ENCODE measurements at regions not wholly inside any gene's neighbourhood (a gene's known extent, or its start where the extent isn't known, plus 50 kb on each side); places are given as distances from the start of the nearest gene placed in this dataset.

DNA sequence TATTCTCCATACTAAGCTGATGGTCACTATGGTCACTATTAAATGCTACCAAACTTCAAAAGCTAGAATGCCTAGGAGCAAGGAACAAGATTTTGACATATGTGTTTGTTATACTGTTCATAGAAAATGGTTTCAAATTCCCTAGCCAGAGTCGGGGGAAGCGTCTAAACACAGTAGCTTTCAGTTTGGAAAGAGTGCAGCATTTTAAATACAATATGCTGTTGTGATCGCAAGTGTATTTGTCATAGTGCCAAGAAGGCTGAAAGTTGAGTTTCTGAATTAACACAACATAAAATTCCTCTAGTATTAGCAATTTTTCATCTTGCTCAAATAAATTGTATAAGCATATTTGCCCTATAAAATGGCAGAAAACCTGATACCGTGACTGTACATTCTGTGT is 280.4 kb downstream of the ZNF608 start:
- no peak for DNase-seq (ENCODE audit: low read depth, low spot score)

DNA sequence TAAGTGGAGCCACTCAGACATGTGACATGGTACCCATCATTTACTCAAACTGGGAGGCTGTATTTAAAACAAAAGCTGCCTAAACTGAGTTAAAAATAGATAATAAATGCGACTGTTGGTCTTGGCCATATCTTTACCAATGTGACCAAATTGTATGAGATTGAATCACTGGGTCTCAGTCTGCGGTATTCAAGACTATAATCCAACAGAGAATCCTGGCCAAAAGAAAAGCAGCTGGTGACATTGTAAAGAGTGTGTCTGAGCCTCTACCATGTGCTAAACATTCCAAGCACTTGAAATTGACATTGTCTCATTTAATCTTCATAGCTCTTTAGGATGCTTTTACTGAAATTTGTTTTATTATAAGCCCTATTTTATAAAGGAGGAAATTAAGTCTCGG is 282.6 kb downstream of the ZNF608 start:
- DNase-seq (ENCODE audit: low read depth, low spot score): no peak

DNA sequence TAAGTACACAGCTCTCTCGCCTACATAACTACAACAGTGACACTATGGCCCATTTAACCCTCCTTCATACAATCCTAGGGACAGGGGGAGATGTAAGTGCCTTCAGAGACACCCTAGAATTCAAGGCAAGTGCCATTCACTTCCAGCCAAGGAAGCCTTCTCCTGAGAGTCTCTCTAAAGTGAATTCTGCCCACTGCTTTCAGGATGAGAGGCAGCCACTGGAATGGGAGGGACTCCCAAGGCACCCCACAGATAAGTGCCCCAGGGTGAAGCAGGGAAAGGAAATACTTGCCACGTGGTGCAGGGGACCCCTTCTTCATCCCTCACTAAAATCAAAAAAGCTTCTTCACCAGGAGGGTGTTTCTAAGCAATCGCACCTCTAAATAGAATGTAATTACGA is 283.7 kb downstream of the ZNF608 start:
- DNase-seq (ENCODE audit: low read depth, low spot score): no peak

DNA sequence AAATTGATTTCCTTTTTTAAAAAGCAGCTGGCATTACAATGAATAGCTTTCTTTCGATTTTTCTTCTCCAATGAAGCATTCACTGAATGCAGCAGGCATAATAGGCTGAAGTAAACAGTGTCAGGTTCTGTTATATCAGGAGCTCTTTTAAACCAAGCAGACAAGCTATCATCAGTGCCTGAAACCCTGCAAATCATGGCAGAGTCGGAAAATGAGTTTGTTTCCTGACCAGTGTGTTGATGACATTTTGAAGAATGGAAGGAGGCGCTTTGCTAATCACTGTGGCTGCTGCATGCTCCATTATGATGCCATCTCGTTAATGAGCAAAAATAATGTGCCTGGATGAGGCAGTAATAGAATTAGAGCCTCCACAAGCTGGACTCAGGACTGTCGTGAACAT is 284.5 kb downstream of the ZNF608 start:
- DNase-seq (ENCODE audit: low read depth, low spot score): no peak

DNA sequence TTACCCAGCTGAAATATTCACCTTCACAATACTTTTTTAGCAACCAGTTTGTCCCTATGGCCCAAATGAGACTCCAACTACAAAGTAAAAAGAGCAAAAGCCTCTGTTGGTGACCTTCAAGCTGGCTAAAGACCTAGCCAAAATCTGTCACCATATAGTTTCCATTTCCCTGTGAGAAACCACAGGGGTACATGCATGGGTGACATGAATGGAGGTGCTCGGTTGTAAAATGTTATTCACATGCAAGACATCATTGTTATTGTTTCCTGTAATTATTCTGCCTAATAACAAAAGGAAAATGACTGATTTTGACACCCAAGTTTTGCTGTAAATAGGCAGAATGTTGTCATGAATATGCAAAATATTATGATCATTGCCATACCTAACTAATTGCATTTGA is 285.3 kb downstream of the ZNF608 start:
- no peak for DNase-seq (ENCODE audit: low read depth, low spot score)

DNA sequence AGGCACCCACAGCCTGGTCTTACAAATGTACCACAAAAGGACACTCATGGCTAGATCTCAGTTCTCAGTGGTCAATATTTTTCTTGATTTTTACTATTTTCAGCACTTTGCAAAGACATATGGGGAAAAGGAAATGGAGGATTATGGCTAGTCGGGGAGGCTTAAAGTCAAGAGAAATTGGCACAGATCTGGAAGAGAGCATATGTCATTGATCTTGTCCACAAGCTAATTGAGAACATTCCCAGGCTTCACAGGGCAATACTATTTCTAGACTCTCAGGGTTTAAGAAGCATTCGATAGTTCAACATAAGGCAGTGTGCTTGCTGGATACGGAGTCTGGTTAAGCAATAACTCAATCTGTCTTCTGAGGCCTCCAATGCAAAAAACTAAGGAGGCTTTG is 285.8 kb downstream of the ZNF608 start:
- DNase-seq (ENCODE audit: low read depth, low spot score): no peak

DNA sequence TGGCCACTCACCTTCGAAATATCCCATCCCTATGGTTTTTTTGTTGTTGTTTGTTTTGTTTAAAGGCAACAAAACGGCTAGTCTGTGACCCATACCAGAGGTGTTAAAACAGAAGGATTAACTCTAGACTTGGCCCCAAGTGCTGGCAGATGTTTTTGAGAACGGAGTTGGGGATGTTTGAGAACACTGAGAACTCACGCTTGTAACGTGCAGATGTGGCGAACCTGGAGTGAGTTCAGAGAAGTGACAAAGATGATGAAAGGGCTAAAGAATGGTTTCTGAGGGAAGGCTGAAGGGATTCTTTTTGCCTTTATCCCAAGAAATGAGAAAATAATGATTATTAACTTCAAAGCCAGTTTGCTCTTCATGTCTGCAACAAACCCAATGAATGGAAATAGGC is 286.5 kb downstream of the ZNF608 start:
- no peak for DNase-seq (ENCODE audit: low read depth, low spot score)

DNA sequence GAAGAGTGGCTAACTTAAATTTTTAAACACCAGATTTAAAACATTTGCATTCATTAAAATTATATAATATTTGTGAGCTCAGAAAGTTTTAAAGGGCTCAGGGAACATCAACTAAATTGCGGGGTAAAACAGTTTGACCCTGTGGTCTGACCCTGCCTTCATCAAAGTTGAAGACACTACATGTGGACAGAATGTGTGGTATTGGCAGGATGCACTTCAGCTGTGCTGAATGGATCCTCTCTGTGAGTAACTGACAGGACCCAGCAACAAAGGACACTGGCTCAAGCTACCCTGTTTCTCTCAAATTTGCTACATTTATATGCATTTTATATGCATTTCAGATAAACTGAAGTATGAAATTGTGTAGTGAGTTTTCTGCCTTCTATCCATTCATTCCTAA is 288.5 kb downstream of the ZNF608 start:
- DNase-seq (ENCODE audit: low read depth, low spot score): no peak

DNA sequence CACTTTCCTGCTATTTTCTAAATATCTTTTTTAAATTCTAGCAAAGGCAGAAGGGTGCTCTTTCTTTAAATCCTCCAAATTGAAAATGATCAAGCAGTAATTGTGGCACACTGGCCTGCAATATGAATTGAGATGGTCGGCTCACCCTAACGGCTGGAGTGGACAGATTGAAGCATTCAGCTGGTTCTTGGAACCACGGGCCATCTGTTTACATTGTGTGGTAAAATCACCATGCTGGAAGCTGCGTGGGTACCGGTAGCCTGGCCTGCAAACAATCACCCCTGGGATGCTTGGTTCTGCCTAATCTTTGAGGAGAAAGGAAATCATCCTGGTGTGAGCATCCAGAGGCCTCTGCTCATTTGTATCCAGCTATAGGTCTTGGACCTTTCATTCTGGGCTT is 289.3 kb downstream of the ZNF608 start:
- no peak for DNase-seq (ENCODE audit: low read depth, low spot score)

DNA sequence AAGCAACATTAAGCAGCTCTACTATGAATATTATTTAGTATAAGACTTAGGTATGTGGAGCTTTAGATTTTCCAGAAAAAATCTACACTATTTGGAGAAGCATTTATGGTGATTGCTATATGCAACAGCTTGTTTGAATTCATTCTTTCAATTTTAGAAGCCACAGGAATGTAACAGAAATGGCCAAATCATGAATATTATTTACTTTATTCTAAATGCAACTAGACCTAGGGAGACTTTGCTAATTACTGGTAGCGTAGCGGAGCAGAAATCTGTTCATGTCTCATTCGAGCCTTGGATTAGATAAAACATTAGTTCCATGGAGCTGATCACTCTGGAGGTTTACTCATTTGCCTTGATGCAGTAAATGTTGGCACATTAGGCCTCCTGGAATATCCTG is 290.2 kb downstream of the ZNF608 start:
- DNase-seq (ENCODE audit: low read depth, low spot score): no peak

DNA sequence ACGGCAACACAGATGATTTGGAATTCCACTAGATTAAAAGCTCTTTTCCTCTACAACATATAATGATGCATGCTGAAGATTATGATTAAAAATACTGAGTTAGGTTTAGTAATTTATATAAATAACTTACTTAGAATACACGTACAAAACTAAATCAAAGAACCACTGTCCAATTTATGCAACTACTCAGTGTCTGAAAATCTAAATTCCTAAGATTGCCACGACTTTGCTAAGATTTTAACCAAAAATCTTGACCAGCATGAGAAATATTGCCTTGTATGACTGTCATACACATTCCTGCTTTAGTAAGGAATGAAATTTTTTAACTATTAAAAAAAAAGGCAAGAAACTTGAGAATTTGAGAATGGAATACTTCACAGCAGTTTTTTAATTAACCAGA is 292.4 kb downstream of the ZNF608 start:
- DNase-seq (ENCODE audit: low read depth, low spot score): no peak

DNA sequence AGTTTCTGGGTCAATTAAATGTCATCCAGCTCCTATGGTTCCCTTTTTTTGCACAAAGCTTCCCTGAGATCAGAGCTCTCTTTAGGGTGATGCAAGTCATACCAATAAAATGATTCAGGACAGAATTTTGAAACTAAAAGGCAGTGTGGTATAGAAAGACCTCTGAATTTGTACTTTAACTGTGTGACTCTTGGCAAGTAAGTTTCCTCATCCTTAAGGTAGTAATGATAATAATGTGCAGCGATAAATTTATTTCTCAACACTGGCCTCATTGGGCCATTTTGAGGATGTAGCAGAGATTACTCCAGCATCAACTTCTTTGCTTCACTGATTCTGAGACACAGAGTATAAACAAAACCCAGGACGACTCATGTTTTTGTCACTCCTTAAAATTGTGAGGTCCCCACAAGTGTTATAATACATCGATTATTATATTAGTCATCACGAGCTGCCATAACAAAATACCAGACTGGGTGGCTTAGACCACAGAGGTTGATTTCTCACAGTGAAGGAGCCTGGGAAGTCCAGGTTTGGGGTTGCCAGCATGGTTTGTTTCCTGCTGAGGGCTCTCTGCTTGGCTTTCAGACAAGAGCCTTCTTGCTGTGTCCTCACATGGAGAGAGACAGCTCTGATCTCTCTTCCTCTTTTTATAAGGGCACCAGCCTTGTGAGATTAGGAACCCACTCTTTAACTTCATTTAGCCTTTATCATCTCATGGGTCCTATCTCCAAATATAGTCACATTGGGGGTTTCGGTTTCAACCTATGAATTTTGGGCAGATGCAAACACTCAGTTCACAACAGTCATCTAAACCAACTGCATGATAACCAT is 293.0 kb downstream of the ZNF608 start:
- peak; percentile 65 for DNase-seq (ENCODE audit: low read depth, low spot score)

DNA sequence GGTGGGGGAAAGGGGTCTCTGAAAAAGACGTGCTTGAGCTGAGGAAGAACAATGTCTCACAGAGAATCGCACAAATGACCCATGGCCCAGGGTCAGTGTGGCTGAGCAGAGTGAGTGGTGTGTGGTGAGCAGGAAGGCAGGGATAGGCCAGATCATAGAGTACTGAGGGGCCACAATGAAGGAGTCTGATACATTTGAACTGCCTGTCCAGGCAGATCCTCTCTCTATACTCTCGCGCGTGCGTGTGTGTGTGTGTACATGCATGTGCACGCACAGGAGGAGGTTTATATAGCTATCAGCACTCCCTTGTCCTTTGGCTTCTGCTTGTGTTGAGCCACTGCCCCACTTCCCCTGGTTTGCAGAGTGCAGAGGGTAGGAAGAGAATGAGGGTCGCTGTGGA is 294.0 kb downstream of the ZNF608 start:
- no peak for DNase-seq (ENCODE audit: low read depth, low spot score)

DNA sequence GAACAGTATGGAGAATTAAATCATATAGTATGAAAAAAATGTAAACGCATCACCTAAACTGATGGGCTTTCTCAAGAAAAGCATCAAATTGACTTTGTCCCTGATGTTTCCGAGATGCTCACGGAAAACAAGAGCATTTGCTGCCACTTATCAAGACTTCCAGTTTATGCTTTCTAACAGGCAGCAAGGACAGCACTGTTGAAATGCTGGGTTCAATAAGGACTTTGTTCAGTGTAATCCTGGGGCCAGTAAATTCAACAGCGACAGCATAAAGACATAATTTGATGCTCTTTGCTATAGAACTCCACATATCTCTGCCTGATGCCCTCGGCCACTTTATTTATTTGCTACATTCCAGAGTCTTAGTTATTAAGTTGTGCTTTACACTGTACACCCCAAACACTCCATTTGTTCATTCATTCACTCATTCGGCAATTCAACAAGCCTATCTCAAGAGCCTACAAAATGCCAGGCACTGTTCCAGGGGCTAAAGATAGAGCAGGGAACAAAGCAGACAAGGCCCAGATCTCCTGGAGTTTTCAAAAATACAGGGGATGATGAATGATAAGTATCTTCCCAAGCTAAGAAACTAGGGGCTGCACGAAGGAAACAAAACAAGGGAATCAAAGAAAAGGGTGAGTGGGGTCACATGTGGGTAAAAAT is 294.6 kb downstream of the ZNF608 start:
- no peak for DNase-seq (ENCODE audit: low read depth, low spot score)

DNA sequence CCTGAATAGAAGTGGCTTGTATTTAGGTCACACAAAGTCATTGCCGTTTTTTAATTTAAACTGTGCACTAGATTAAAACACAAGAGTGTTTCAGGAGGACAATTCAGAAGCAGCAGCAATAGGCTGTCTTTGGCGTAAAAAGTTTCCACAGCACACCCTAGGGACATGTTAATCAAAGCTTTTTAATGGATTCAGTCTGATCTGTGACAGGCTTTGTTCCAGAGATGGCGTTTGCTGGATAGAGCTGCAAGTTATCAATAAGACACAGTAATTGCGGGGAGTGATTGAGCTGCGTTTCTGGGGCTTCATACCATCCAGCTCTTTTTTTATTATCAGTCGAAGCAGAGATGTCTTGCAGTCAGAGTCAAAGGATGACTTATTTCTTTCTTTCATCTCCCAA is 300.3 kb downstream of the ZNF608 start:
- no peak for DNase-seq (ENCODE audit: low read depth, low spot score)

DNA sequence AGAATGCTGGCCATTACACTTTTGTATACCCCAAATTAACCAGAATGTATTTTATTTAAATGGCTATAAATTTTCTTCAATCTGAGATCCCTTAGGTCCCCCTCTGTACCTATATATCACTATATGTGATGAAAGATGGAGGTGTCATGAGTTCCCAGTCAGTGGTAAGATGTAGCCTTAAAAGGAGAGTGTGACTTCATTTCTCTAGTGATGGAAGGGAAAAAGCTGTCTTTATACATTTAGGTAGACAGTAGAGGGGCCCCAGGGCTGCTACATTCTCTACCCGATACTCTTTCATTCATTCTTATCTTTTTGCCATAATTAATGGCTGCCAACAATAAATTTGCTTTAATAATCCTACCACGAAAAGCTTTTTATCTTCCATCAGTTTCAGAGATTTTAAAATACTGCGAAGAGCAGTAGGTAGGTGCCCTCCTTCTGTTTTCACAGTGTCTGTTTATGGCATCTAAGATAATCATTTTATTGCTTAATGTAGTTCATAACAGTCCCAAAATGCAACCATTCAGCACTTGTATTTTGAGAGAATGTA is 301.3 kb downstream of the ZNF608 start:
- no peak for DNase-seq (ENCODE audit: low read depth, low spot score)

DNA sequence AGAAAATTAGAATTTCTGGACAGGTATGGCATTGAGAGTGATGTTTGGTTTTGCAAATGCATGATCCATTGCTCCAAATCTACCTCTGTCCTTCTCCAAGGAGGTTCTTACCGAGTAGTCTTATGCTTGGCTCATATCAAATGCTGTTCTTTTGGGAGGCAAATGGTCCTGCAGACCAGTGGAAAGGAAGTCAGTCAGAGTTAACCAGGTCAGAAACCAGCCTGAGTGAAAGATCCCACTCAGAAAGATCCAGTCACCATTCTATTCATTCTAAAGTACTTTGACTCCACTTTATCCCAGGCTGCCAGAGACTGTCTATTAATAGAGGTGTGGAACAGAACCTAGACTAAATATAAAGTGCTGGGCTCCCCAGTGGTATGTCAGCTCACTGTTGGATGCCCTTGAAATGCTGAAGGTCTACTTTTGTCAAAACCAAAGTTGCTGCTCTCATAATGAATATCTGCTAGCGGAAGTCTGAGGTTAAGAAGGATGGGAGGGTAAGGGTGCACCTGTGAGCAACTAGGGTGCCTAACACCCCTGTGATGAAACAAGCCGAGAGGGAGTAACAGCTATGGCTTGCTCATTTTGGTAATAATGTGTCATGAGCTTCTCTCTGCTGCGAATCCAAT is 302.2 kb downstream of the ZNF608 start:
- DNase-seq (ENCODE audit: low read depth, low spot score): no peak

DNA sequence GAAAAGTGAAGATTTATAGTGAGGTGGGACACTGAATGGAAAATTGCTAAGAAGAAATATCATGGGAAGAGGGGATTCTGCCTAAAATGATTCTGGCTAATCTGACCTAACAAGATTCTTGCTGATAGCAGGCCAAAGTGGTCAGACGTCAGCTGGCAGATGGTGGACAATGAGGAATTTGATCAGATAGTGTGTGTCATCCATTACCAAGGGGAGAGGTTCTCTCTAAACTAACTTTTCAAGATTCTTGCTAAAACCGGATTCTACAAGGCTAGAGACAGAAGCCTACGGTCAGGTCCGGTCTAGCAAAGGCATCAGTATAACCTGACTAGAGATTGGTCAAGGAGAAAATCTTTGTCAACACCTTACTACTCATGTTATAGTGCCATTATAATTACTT is 306.0 kb downstream of the ZNF608 start:
- no peak for DNase-seq (ENCODE audit: low read depth, low spot score)

DNA sequence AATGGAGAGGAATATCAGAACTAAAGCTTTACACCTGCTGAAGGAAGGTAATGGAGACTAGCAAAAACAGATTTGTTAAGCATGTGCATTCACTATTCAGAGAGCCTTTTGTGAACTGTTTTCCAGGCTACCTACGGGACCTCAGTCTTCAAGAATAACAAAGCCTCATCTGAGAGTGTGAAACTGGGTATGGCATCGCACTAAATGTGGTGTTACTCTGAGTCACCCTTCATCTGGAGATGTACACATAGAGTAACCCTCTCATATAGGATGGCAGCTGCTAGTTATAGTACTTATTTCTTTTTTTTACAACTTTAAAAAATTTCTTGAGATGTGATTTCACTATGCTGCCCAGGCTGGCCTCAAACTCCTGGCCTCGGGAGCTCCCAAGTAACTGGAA is 306.8 kb downstream of the ZNF608 start:
- DNase-seq (ENCODE audit: low read depth, low spot score): no peak

DNA sequence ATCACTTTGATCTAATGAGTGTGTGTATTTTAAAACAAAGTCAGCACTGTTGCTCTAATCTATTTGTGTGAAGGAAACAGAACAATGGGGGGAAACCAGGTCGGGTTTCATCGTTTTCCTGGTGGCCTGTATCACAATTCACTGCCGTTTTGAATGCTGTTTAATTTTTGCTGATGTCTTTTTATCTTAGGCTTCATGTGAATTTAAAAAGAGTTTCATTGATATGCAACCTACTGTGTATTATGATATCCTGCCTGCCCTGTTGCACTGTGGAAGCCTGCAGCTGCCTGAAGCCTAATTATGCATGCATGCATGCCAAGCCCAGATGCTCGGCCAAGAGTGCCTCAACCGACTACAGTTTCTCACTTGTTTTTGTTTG is 307.5 kb downstream of the ZNF608 start:
- peak; percentile 58 for DNase-seq (ENCODE audit: low read depth, low spot score)

DNA sequence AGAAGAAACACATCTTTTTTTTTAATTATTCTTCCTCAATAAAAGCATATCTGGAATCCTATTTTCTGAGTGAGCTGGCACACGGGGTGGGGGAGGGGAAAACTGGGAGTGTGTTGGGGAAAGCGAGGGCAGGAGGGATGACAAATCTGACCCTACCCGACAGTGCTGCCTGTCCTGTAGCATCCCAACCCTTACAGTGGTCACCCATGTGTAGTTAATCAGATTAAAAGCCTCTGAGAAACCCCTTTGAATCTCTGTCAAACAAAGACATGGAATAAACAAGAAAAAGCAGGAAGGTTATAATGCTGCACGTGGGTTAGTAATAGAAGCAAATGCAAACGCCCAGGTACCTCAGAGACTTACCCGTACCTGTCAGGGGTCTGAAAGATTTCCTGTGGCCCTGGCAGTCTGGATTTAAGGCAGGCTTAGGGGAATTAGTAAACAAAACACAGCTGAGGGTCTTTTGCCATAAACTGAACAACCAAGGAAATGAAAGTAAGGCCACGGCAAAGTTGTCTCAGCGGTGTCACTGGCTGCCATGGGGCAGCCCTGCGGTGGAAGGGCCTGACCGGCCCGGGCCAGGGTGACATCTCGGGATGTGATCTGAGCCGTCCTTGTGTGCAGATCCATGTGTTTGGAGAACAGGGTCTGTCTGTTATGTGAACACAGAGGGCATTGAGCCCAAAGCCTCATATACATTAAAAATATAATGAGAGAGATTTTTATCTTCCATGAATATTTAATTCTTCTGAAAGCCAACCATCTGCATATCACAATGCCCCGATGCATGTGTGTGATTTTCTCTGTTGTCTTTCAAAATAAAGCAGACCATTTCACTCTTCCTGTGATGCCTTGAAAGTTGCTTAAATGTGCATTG is 308.2 kb downstream of the ZNF608 start:
- no peak for DNase-seq (ENCODE audit: low read depth, low spot score)

DNA sequence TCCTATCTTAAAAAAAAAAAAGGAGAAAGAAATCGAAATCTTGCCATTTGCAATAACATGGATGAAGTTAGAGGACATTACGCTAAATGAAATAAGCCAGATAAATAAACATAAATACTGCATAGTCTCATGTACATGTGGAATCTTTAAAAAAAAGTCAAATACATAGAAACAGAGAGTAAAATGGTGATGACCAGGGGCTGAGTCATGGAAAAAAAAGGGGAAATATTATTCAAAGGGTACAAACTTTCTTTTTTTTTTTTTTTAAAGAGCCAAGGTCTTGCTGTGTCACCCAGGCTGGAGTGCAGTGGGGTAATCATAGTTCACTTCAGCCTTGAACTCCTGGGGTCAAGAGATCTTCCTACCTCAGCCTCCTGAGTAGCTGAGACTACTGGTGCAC is 310.1 kb downstream of the ZNF608 start:
- DNase-seq (ENCODE audit: low read depth, low spot score): no peak

Measured in astrocyte of the hippocampus (primary cell).